NCI-H128 (cell line): ENCODE measurements at regions not wholly inside any gene's neighbourhood (a gene's known extent, or its start where the extent isn't known, plus 50 kb on each side); places are given as distances from the start of the nearest gene placed in this dataset.
"Not testable (repeated sequence)": the region's sequence is repeated elsewhere in the genome, so short reads cannot be mapped to it uniquely, and the experiment has no call there.

Experiments used
- DNase-seq: peaks from one replicate; lab custom pipeline; 2025; ENCODE audit not compliant: unreplicated experiment; lab: John Stamatoyannopoulos, UW

DNA sequence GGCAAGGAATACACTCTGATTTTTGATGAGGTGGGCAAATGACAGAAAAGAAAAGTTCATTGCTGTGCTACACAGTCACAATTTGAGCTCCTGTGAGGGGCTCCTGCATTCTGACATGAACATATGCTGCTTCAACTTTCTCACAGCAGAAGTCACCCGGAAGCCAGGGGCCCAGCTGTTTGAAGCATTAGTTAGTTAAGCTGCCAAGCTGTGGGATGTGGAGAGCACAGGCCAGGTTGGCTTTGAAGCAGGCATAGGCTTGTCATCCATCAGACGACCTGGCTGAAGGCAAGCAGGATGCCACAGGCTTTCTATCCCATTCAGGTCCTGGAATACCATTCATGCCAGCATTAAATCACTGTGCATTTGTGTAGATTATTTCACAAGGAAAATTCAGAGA, 63.1 kb downstream of the MTNR1B start:
- no peak for DNase-seq

DNA sequence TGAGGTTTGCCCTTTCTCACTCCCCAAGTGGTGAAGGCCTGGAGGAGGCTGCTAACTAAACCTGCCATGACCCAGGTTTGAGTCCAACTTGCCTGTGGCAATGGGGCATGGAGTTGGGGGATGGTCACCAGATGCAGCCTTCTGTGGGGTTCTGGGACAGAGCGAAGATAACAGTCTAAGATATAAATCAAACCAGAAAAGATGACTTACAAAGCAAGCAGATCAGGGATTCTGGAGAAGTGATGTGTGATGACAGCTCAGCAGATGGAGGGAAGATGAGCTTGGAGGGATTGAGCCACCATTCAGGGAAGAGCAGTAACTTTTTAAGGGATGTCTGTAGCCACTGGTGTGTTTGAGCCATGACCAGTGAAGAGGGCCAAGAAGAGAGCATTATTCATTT, 63.6 kb downstream of the MTNR1B start:
- no peak for DNase-seq

GRCh38 chr11:93034031-93034722, 64.7 kb downstream of the MTNR1B start:
- DNase-seq, result no peak

DNA sequence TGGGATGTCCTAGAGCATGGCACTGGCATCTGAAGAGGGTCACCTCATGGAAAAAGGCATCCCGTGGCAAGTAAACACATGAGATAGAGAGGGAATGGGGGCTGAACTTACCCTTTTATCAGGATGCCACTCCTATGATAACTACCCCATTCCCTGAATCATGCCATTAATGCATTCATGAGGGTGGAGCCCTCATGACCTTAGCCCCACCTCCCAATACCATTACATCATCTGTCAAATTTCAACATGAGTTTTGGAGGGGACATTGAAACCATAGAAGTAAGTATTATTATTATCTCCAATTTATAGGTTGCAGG, 65.2 kb downstream of the MTNR1B start:
- DNase-seq, result no peak

- no peak for DNase-seq
Measured at GRCh38 chr11:93038521-93038920, 69.1 kb downstream of the MTNR1B start.

GRCh38 chr11:93039531-93040240, 70.2 kb downstream of the MTNR1B start:
- DNase-seq, result no peak

DNA sequence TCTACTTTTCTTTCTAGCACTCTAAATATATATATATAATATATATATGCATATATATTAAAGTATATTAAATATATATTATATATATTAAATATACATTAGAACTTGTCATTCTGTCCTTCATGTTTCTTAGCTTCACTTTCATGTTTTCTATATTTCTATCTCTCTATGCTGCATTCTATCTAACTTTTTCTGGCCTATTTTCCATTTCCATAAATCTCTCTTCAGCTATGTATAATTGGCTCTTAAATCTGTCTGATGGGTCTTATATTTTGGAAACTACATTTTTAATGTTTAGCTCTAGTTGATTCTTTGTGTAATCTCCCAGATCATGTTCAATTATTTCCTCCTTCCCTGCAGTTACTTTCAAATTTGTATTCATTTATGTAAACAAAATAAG, 72.2 kb downstream of the MTNR1B start:
- DNase-seq, result no peak

GRCh38 chr11:93043186-93043585, 73.7 kb downstream of the MTNR1B start:
- DNase-seq, result not testable (repeated sequence)

DNA sequence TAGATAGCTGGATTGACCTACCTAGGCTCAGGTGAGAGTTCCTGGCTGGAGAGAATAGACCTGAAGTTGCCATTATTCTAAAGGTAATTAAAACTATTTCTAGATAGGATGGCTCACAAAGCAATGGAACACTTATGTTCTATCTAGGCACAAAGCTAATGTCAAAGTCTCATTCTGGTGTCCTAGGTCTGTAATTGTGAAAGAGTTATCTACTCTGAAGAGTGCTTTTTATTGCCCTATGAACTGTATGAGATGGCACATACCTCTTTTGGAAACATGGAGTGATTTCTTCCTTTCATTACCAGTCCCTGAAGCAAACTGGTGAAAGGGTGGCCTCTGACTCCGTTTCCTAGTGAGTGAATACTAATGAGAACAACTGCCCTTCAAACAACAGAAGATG, 80.3 kb downstream of the MTNR1B start:
- no peak for DNase-seq

DNA sequence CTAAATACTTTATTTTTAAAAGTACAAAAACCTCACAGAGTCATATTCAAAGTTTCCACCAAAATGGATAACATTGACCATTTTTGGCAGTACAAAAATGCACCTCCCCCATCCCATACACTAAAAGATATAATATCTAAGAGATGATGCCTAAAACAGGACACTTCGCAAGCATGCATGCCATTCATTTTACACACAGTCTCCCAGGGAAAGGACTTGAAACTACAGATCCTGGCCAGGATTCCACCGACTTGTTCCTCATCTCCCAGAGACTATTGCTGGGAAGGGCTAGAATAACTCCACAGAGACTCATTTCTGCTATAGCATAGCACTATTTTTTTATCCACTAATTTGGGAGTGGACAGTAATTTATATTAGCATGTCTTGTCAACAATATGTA, 81.7 kb downstream of the MTNR1B start:
- DNase-seq, result no peak

- no peak for DNase-seq
Measured at GRCh38 chr11:93053864-93054263, 84.4 kb downstream of the MTNR1B start.

GRCh38 chr11:93054279-93054678, 84.8 kb downstream of the MTNR1B start:
- DNase-seq, result no peak

GRCh38 chr11:93054881-93055280, 85.4 kb downstream of the MTNR1B start:
- no peak for DNase-seq

- peak; percentile 37 for DNase-seq
Measured at GRCh38 chr11:93059117-93059957, 89.9 kb downstream of the MTNR1B start.

GRCh38 chr11:93063086-93063485, 93.6 kb downstream of the MTNR1B start:
- no peak for DNase-seq

DNA sequence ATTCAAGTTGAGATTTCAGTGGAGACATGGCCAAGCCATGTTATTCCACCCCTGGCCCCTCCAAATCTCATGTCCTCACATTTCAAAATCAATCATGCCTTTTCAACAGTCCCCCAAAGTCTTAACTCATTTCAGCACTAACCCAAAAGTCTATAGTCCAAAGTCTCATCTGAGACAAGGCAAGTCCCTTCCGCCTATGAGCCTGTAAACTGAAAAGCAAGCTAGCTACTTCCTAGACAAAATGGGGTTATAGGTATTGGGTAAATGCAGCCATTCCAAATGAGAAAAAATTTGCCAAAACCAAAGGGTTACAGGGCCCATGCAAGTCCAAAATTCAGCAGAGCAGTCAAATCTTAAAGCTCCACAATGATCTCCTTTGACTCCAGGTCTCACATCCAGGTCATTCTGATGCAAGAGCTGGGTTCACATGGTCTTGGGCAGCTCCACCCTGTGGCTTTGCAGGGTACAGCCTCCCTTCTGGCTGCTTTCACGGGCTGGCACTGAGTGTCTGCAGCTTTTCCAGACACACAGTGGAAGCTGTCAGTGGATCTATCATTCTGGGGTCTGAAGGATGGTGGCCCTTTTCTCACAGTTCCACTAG, 95.7 kb downstream of the MTNR1B start:
- not testable (repeated sequence) for DNase-seq

GRCh38 chr11:93067881-93068390, 98.5 kb downstream of the MTNR1B start:
- DNase-seq, result no peak

GRCh38 chr11:93072229-93072914, 102.9 kb downstream of the MTNR1B start:
- DNase-seq, result no peak

DNA sequence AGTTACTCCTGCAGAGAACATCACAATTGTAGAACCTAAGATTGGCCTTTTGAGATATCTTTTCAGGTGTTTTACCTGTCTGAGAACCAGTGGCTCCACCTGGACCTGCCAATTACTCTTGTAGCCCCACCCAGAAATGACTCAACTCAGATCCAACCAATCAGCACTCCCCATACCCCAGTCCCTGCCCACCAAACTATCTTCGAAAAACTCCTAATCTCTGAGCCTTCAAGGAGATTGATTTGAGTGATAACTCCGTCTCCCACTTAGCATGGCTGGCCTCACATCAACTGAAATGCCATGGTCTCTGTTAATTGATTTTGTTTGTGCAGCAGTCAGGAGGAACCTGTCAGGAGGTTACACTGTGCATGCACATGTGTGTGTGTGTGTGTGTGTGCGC, 103.6 kb downstream of the MTNR1B start:
- no peak for DNase-seq

DNA sequence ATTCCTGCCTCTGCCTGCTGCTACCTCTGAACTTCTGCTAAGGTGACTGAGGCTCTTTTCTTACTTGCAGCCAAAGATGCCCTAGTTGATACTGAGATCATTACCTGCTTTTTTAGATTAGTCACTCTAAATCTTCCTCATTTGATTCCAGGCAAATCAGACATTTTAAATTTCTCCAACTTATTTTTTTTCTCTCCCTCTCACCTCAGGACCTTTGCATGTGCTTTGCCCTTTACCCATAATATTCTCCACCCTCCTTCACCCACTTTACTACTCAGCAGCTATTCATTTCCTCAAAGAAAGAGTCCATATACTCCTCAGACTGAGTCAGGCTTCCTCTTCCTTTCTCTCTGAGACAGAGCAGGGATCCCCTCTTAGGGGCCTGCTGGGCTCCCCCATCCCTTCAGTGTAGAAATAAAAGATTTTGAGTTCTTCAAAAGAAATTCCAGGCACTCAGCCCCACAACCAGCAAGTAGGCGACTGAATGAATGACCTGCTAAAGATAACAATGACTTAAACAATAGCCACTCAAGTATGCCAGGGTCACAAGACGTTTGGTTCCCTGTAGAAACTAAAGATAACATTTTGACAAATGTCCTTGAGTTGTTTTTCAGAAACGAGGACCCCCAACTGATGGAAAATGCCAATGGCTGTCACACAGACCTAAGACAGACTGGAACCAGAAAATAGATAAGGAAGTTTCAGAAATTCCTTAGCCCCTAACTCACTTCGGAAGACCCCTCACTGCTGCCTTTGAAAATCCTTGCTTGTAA, 104.2 kb downstream of the MTNR1B start:
- no peak for DNase-seq
